A673 (cell line): ENCODE measurements at regions not wholly inside any gene's neighbourhood (a gene's known extent, or its start where the extent isn't known, plus 50 kb on each side); places are given as distances from the start of the nearest gene placed in this dataset.

Source experiments
- BruUV-seq: library from RNA; stranded (reverse); fragments of 400-500 nt; replicated peaks from 2 replicates; lab custom pipeline; 2021; lab: Mats Ljungman, UMichigan
- CTCF ChIA-PET: fragments of 300-600 bp; sonication (Branson Sonifier 250); formaldehyde crosslinking; loops from one replicate; lab custom pipeline; 2022; ENCODE audit warnings: antibody characterized with exemption; lab: Charles Lee
- POLR2A ChIA-PET: fragments of 300-600 bp; sonication (Branson Sonifier 250); formaldehyde crosslinking; loops from one replicate; lab custom pipeline; 2022; ENCODE audit warnings: antibody characterized with exemption; ENCODE audit not compliant: low non-redundant PET; lab: Charles Lee
- DNase-seq: peaks from one replicate; pipeline ENCODE4 v3.0.0-alpha.2; 2015; ENCODE audit warnings: low spot score
- H3K27ac ChIP-seq: fragments of 200-600 bp; sonication (generic); 2 replicates; pipeline ENCODE4 v1.5.1; 2016; ENCODE audit warnings: mixed run types, low read depth, mild to moderate bottlenecking, mixed read lengths, antibody characterized with exemption, low read length; ENCODE audit not compliant: poor library complexity, severe bottlenecking
- H3K27me3 ChIP-seq: fragments of 200-600 bp; sonication (generic); replicated peaks from 2 replicates; pipeline ENCODE4 v1.6.1; 2017; ENCODE audit warnings: mixed run types, low read depth, mild to moderate bottlenecking, mixed read lengths, antibody characterized with exemption, low read length; ENCODE audit not compliant: insufficient read depth, poor library complexity
- H3K36me3 ChIP-seq: fragments of 200-600 bp; sonication (generic); 2 replicates; pipeline ENCODE4 v1.6.1; 2016; ENCODE audit warnings: mixed run types, mild to moderate bottlenecking, mixed read lengths, antibody characterized with exemption, low read length; ENCODE audit not compliant: insufficient read depth, poor library complexity, severe bottlenecking
- H3K4me1 ChIP-seq: fragments of 200-600 bp; sonication (generic); 2 replicates; pipeline ENCODE4 v1.6.1; 2017; ENCODE audit warnings: mixed run types, mild to moderate bottlenecking, mixed read lengths, antibody characterized with exemption, low read length; ENCODE audit not compliant: insufficient read depth, poor library complexity, severe bottlenecking
- H3K4me3 ChIP-seq: fragments of 200-600 bp; sonication (generic); 2 replicates; pipeline ENCODE4 v1.5.1; 2016; ENCODE audit warnings: low read depth, mixed run types, mild to moderate bottlenecking, mixed read lengths, low read length; ENCODE audit not compliant: poor library complexity, severe bottlenecking
- H3K9me3 ChIP-seq: fragments of 200-600 bp; sonication (generic); 2 replicates; pipeline ENCODE4 v1.6.1; 2016; ENCODE audit warnings: mixed run types, low read depth, mild to moderate bottlenecking, mixed read lengths, antibody characterized with exemption, low read length; ENCODE audit not compliant: poor library complexity, severe bottlenecking
- EZH2 ChIP-seq: fragments of 200-600 bp; sonication (generic); IDR thresholded peaks from 2 replicates; pipeline ENCODE4 v1.6.1; 2017; ENCODE audit warnings: borderline replicate concordance, low read depth, mild to moderate bottlenecking, mixed read lengths, antibody characterized with exemption, low read length; ENCODE audit not compliant: poor library complexity, severe bottlenecking
- intact Hi-C: fragments of 100-400 bp; cut with micrococcal nuclease; formaldehyde crosslinking; loops from one replicate; pipeline ENCODE4 v1.10.0; 2022; ENCODE audit not compliant: unreplicated experiment
- TF ChIP-seq, protein P1 (sequence below): fragments of 300-800, 200-600 bp; sonication (generic); conservative IDR thresholded peaks from 2 replicates; pipeline ENCODE4 v1.5.1; 2017; ENCODE audit warnings: low read depth, mild to moderate bottlenecking, antibody characterized with exemption, low read length, moderate library complexity, mixed read lengths

DNA sequence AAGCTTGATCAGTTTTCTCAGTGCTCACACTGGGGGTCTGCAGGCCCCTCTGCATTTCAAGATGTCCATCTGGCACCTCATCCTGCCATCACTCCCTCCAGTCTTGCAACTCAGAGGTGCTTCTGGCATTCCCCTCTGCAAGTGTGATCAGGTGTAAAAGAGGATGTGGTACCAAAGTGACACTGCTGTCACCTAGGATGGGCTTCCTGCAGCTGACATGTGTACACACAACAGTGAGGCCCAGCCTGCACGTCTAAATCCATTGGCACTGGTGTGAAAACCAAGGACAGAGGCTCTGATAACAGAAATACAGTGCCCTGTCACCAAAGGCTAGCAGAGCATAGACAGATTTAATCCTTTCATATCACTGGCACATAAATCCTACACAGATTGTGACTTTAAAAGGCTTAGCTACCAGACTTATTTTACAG lies 162.5 kb upstream of the CELF2 start:
- TF ChIP-seq EZH2: no peak
- TF ChIP-seq, protein P1, sequence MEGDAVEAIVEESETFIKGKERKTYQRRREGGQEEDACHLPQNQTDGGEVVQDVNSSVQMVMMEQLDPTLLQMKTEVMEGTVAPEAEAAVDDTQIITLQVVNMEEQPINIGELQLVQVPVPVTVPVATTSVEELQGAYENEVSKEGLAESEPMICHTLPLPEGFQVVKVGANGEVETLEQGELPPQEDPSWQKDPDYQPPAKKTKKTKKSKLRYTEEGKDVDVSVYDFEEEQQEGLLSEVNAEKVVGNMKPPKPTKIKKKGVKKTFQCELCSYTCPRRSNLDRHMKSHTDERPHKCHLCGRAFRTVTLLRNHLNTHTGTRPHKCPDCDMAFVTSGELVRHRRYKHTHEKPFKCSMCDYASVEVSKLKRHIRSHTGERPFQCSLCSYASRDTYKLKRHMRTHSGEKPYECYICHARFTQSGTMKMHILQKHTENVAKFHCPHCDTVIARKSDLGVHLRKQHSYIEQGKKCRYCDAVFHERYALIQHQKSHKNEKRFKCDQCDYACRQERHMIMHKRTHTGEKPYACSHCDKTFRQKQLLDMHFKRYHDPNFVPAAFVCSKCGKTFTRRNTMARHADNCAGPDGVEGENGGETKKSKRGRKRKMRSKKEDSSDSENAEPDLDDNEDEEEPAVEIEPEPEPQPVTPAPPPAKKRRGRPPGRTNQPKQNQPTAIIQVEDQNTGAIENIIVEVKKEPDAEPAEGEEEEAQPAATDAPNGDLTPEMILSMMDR: no peak
- intact Hi-C loops: no loop called here
- Histone ChIP-seq H3K9me3 (no peaks in the 10 kb centered on the region), H3K36me3 (no peaks in the 10 kb centered on the region), H3K4me1 (no peaks in the 10 kb centered on the region), H3K4me3 (no peak overlapping the region), H3K27me3 (peaks cover 6% of the 10 kb centered on the region), H3K27ac (no peak overlapping the region)
- no TSS peak for BruUV-seq
- no peak for DNase-seq
- CTCF ChIA-PET: no interaction called here
- POLR2A ChIA-PET: no interaction called here

DNA sequence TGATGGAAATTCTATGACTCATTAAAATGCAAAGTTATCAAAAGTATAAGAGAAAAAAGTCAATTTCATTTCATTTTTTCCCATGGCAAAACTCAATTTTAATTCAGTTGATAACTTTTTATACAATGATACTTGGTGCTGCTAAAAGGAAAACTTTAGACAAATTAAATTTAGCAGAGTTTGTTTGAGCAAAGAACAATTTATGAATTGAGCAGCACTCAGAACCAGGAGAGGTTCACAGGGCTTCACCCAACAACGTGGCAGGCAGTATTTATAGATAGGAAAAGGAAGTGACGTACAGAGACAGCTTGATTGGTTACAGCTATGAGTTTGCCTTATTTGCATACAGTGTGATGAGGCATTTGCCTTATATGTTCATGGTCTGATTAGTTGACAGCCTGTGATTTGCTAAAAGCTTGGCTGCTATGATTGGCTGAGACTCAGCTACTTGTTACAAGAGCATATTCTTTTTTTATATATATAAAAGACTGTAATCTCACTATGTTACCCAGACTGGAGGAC lies 157.2 kb upstream of the CELF2 start:
- POLR2A ChIA-PET: no interaction called here
- H3K27me3 ChIP-seq: no peaks in the 10 kb centered on the region
- CTCF ChIA-PET: no interaction called here
- H3K36me3 ChIP-seq: no peaks in the 10 kb centered on the region
- no peak for DNase-seq
- no peaks in the 10 kb centered on the region for H3K9me3 ChIP-seq
- no peak for TF ChIP-seq EZH2
- TF ChIP-seq, protein P1: no peak
- H3K4me1 ChIP-seq: no peaks in the 10 kb centered on the region
- H3K4me3 ChIP-seq: no peak overlapping the region
- intact Hi-C loops: no loop called here
- BruUV-seq: no TSS peak
- H3K27ac ChIP-seq: no peak overlapping the region

DNA sequence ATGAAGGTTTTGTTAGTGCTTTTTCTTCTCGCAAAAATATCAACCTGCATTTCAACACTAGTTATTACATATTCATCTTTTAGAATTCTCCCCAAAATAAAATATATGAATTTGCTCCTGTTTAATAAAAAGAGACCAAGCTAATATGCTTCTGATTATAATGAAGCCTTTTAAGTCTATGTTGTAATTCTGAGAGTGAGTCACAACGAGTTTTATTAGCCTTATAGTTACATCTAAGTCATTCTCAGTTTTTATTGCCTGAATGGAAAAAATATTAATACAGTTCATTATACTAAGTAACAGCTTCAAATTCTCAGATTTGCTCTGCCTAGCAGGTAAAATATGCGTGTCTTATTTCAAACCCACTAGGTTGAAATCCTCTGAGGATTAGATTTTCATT lies 152.4 kb upstream of the CELF2 start:
- no peaks in the 10 kb centered on the region for H3K9me3 ChIP-seq
- ChIA-PET CTCF (no interaction called here), POLR2A (no interaction called here)
- peaks cover 3% of the 10 kb centered on the region for H3K27me3 ChIP-seq
- H3K36me3 ChIP-seq: no peaks in the 10 kb centered on the region
- intact Hi-C loops: no loop called here
- no peak for TF ChIP-seq EZH2
- TF ChIP-seq, protein P1: no peak
- H3K4me1 ChIP-seq: no peaks in the 10 kb centered on the region
- no peak for DNase-seq
- no peak overlapping the region for H3K27ac ChIP-seq
- BruUV-seq: no TSS peak
- H3K4me3 ChIP-seq: no peak overlapping the region
